ENCODE measurements at regions not wholly inside any gene's neighbourhood (a gene's known extent, or its start where the extent isn't known, plus 50 kb on each side); places are given as distances from the start of the nearest gene placed in this dataset.

DNA sequence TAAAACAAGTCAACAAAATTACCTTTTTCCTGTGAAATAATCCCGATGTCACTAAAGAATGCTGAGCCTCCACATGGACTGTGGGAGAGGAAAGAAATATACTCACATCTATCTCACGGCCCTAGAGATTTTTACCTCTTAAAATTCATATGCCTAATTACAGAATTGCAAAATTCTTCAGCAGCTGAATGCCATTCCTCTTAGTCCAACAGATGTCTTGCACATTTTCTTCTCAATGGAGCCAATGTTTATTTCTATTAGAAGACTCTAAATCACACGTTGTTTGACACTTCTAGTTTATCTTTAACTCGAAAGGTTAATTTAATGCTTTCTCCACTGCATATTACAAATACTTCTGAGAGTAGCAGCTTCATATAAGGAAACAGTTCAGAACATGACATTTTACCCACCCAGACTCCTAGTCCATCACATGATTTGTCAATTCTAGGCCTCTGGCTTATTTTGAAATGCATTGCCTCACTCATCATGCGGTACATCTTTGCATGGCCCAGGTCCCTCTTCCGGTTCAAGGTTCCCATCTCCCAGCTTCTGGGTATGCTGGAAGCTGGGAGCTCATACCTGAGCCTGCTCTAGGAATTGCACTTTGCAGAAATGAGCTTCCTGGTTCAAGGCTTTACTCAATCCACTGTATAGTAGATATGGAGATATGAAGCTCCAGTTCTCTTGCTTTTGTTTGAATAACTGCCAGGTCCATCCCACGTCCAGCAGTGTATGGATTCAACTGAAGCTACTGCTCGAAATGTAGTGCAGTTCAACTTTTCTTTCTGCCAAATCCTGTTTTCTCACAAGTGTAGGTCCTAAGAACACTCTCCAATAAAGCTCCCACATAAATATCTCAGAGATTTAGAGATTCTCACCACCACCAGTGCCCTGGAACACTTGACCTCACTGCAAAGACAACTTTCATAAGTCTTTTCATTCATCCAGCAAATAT lies 306.2 kb downstream of the GPR37 start:
- DNase-seq (ENCODE audit: low read depth, low spot score), result peak; percentile 58
- POLR2A ChIA-PET, result interaction anchor here (0.6 kb wide), 1 partner anchor 534 kb away, joined by 3 read pairs; no protein-coding TSS in a partner anchor

DNA sequence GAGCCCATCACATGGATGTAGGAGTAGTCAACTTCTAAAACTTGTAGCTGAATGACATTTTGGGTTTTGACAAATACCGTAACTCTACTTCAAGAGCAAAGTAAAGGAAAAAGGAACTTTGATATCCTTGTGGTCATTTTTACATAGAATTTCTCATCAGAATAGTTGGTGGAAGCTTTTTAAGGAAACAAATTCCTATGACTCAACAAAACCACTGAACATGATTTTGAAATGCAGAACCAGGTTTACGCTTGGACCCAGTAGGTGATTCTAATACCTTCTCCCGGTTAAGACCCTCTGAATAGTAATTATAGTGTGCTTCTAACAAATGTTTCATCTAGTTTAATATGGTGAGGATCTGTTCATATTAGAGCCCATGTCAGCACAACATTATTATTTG lies 307.8 kb downstream of the GPR37 start:
- CTCF ChIA-PET, result no interaction called here

More for the DNA sequence above, 306.2 kb downstream of the GPR37 start:
- CTCF ChIA-PET, result no interaction called here
- H3K4me3 ChIP-seq (ENCODE audit: low read depth, low read length), result no peak overlapping the region
- TF ChIP-seq, protein P1, sequence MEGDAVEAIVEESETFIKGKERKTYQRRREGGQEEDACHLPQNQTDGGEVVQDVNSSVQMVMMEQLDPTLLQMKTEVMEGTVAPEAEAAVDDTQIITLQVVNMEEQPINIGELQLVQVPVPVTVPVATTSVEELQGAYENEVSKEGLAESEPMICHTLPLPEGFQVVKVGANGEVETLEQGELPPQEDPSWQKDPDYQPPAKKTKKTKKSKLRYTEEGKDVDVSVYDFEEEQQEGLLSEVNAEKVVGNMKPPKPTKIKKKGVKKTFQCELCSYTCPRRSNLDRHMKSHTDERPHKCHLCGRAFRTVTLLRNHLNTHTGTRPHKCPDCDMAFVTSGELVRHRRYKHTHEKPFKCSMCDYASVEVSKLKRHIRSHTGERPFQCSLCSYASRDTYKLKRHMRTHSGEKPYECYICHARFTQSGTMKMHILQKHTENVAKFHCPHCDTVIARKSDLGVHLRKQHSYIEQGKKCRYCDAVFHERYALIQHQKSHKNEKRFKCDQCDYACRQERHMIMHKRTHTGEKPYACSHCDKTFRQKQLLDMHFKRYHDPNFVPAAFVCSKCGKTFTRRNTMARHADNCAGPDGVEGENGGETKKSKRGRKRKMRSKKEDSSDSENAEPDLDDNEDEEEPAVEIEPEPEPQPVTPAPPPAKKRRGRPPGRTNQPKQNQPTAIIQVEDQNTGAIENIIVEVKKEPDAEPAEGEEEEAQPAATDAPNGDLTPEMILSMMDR (IDR thresholded peaks at IDR 0.05; ENCODE audit: insufficient read depth, low read length, missing control alignments), result no peak

DNA sequence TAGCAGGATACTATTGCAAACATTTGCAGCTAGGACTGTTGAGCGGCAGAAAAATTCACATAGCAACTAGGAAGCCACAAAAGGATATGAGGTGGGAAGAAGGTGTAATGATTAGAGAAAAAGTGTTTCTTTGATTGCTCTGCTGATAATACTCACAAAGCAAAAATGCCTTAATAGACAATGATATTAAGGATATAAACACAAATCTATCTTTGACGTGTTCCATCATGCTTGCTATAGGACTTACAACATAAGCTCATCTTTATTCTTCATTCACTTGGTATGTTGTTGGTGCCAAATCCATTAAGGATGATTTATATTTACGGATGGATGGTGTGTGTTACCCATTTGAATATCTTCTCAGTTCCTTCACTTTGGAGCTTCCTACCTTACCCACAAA lies 309.3 kb downstream of the GPR37 start:
- DNase-seq (ENCODE audit: low read depth, low spot score), result no peak
- ChIA-PET POLR2A (no interaction called here), CTCF (no interaction called here)
- H3K4me3 ChIP-seq (ENCODE audit: low read depth, low read length), result no peak overlapping the region
- TF ChIP-seq, protein P1 (IDR thresholded peaks at IDR 0.05; ENCODE audit: insufficient read depth, low read length, missing control alignments), result no peak

More for the DNA sequence above, 307.8 kb downstream of the GPR37 start:
- TF ChIP-seq, protein P1 (IDR thresholded peaks at IDR 0.05; ENCODE audit: insufficient read depth, low read length, missing control alignments), result no peak
- no peak overlapping the region for H3K4me3 ChIP-seq (ENCODE audit: low read depth, low read length)
- DNase-seq (ENCODE audit: low read depth, low spot score), result no peak
- POLR2A ChIA-PET, result interaction anchor here (0.6 to 0.7 kb wide), 2 partner anchors 13 to 159 kb away, joined by 3 read pairs; no protein-coding TSS in a partner anchor

DNA sequence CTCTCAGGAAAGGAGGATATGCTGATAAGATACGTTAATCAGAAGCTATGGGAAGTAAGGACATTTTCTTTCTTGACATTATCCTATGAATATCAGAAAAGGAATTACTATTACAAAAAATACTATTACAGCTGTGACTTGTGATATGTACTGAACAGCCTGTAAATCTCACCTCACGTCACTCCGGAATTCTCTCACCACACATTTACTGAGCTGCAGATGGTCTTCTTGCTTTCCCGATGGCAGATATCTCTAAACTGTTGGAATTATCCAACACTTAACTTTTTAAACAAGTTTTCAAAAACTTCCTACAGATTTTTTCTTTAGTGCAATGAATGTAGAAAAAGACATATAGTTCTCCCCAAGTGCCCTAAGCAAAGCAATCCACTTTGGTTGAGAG lies 313.4 kb downstream of the GPR37 start:
- no peak overlapping the region for H3K4me3 ChIP-seq (ENCODE audit: low read depth, low read length)
- TF ChIP-seq, protein P1 (IDR thresholded peaks at IDR 0.05; ENCODE audit: insufficient read depth, low read length, missing control alignments), result no peak
- ChIA-PET CTCF (interaction anchor here (1.0 kb wide), 1 partner anchor 332 kb away, joined by 3 read pairs; no protein-coding TSS in a partner anchor), POLR2A (no interaction called here)
- DNase-seq (ENCODE audit: low read depth, low spot score), result no peak

DNA sequence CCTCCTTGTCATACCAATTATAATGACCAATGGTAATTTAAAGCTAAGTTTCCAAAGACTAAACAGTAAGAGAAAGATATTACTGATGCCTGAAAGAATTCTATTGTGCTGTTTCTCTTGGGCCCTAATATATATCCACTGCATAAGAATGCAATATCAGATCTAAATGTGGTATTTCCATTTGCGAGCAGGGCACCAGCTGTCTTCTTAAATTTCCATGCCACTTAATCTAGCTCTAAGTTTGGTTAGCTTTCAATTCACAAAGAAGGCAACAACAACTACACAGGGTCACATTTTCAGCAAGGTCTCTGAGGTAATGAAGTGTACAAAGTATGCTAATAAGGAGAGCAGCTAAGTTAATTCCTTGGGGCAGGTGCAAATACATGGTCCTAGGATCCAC lies 315.7 kb downstream of the GPR37 start:
- no peak overlapping the region for H3K4me3 ChIP-seq (ENCODE audit: low read depth, low read length)
- TF ChIP-seq, protein P1 (IDR thresholded peaks at IDR 0.05; ENCODE audit: insufficient read depth, low read length, missing control alignments), result no peak
- no peak for DNase-seq (ENCODE audit: low read depth, low spot score)
- CTCF ChIA-PET, result no interaction called here
- POLR2A ChIA-PET, result no interaction called here

DNA sequence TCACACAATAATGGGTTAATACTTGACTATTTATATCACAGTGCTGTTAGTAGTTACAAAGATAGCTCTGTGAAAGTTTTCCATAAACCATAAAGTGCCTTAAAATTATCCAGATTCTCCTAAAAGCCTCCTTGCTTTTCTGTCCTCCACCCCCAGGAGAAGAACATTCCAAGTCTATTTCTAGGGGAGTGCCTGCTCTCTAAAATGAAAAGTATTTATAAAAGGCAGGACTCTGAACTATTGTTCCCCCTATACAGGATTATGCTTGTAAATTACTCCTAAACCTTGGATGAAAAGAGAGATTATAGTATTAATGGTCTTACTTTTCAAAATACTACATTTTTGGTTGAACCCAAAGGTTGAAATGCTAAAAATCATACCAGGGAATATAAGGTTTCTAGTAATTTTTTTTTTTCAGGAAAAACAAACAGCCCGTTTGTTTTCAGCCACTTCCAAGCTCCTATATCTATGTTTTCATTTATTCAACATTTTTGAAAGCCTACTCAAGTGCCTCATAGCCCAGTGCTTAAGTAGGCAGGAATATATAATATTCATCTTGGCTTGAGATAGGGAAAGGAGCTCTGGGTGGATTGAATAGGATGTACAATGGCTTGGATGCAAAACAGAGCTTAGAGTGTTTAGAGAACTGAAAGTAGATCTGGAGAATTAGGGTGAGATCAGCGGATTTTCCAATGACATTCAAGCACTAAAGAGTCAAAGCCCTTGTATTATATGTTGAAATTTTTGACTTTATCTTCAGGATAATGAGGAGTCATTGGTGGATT lies 320.7 kb downstream of the GPR37 start:
- TF ChIP-seq, protein P1 (IDR thresholded peaks at IDR 0.05; ENCODE audit: insufficient read depth, low read length, missing control alignments), result no peak
- ChIA-PET POLR2A (no interaction called here), CTCF (no interaction called here)
- H3K4me3 ChIP-seq (ENCODE audit: low read depth, low read length), result no peak overlapping the region
- DNase-seq (ENCODE audit: low read depth, low spot score), result no peak

Data from AG04449 (cell line).